ENCODE measurements at regions not wholly inside any gene's neighbourhood (a gene's known extent, or its start where the extent isn't known, plus 50 kb on each side); places are given as distances from the start of the nearest gene placed in this dataset.

- TF ChIP-seq POLR2A (IDR thresholded peaks at IDR 0.05; ENCODE audit: low read depth, low read length) (no peak), CTCF (conservative IDR thresholded peaks at IDR 0.05; ENCODE audit: low read depth, low read length) (no peak), RAD21 (IDR thresholded peaks at IDR 0.05; ENCODE audit: low read length) (no peak), MAFK (IDR thresholded peaks at IDR 0.05; ENCODE audit: low read depth, low read length) (no peak), BHLHE40 (IDR thresholded peaks at IDR 0.05; ENCODE audit: low read depth, low read length) (no peak), SMC3 (IDR thresholded peaks at IDR 0.05; ENCODE audit: low read depth, low read length) (no peak), USF2 (IDR thresholded peaks at IDR 0.05; ENCODE audit: low read depth, low read length) (no peak), RCOR1 (IDR thresholded peaks at IDR 0.05; ENCODE audit: insufficient replicate concordance, low read length) (no peak), MAZ (IDR thresholded peaks at IDR 0.05; ENCODE audit: borderline replicate concordance, low read depth, low read length) (no peak), NFE2L2 (IDR thresholded peaks at IDR 0.05; ENCODE audit: low read depth, low read length) (no peak), CEBPB (IDR thresholded peaks at IDR 0.05; ENCODE audit: low read depth, low read length) (no peak), FOS (IDR thresholded peaks at IDR 0.05; ENCODE audit: low read depth, low read length) (no peak), RFX5 (IDR thresholded peaks at IDR 0.05; ENCODE audit: low read depth, low read length) (no peak), MXI1 (IDR thresholded peaks at IDR 0.05; ENCODE audit: borderline replicate concordance, low read depth, low read length) (no peak)
Observed at GRCh38 chr7:46968003-46968402, 613.9 kb downstream of the TNS3 start.

Measured in IMR-90 (cell line).